ENCODE measurements at regions not wholly inside any gene's neighbourhood (a gene's known extent, or its start where the extent isn't known, plus 50 kb on each side); places are given as distances from the start of the nearest gene placed in this dataset.

DNA sequence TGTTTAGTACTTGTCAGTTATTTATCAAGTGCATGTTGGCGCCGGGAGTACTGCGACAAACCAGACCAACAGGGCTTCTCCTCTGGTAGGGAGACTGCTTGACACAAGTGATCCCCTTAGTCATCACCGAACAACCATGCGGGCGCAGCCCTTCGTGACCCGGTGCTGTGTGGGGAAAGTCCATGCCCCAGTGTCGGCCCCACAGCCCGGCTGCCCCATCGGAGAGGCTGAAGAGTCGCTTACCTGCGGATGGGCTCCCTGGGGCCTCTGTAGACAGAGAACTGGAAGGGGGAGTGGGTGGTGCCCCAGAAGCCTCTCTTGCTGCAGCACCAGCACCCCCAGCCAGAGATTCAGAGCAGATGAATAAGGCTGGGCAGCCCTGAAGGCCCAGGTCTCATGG, 90.3 kb upstream of the PRR23E start:
- TF ChIP-seq GATA2 (IDR thresholded peaks at IDR 0.05; ENCODE audit: low read depth, low read length): no peak
- TF ChIP-seq GATA3 (IDR thresholded peaks at IDR 0.05; ENCODE audit: low read depth, low read length): no peak
